Ishikawa (cell line): ENCODE measurements at regions not wholly inside any gene's neighbourhood (a gene's known extent, or its start where the extent isn't known, plus 50 kb on each side); places are given as distances from the start of the nearest gene placed in this dataset.

Experiments used
- CREB1 ChIP-seq: IDR thresholded peaks from 2 replicates; pipeline ENCODE4 v1.6.1; 2012; ENCODE audit warnings: low read depth
- EGR1 ChIP-seq: IDR thresholded peaks from 2 replicates; pipeline ENCODE4 v1.6.1; 2012
- EP300 ChIP-seq: IDR thresholded peaks from 2 replicates; pipeline ENCODE4 v1.6.1; 2012; ENCODE audit warnings: borderline replicate concordance
- RAD21 ChIP-seq: IDR thresholded peaks from 2 replicates; pipeline ENCODE4 v1.6.1; 2012; ENCODE audit warnings: low read depth
- TF ChIP-seq, protein P1 (sequence below): IDR thresholded peaks from 2 replicates; pipeline ENCODE4 v1.6.1; 2012
- TF ChIP-seq, protein P2 (sequence below): IDR thresholded peaks from 2 replicates; pipeline ENCODE4 v1.6.1; 2012; ENCODE audit warnings: low read depth, mild to moderate bottlenecking
- TF ChIP-seq, protein P3 (sequence below): IDR thresholded peaks from 2 replicates; pipeline ENCODE4 v1.6.1; 2012

DNA sequence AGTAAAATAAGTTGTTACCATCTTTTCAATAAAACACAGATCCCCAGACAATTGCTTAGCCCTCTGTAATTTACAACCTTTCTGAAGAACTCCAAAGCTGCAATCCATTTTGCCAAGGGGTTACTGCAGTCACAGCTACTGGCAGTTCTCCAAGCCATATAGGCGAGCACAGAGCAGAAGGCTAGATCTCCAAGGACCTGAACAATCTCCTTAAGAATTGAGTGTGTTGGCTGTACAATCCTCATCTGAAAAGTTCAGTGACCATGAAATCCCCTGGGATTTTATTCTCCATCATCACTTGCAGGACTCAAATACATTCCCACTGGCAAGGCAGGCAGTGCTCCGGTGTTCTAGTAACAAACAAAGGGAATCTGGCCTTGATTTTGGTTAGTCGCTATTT, 103.9 kb upstream of the LRP1B start:
- TF ChIP-seq, protein P1, sequence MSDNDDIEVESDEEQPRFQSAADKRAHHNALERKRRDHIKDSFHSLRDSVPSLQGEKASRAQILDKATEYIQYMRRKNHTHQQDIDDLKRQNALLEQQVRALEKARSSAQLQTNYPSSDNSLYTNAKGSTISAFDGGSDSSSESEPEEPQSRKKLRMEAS: no peak
- TF ChIP-seq CREB1 (no peak), EGR1 (no peak), RAD21 (no peak), EP300 (no peak)
- TF ChIP-seq, protein P2, sequence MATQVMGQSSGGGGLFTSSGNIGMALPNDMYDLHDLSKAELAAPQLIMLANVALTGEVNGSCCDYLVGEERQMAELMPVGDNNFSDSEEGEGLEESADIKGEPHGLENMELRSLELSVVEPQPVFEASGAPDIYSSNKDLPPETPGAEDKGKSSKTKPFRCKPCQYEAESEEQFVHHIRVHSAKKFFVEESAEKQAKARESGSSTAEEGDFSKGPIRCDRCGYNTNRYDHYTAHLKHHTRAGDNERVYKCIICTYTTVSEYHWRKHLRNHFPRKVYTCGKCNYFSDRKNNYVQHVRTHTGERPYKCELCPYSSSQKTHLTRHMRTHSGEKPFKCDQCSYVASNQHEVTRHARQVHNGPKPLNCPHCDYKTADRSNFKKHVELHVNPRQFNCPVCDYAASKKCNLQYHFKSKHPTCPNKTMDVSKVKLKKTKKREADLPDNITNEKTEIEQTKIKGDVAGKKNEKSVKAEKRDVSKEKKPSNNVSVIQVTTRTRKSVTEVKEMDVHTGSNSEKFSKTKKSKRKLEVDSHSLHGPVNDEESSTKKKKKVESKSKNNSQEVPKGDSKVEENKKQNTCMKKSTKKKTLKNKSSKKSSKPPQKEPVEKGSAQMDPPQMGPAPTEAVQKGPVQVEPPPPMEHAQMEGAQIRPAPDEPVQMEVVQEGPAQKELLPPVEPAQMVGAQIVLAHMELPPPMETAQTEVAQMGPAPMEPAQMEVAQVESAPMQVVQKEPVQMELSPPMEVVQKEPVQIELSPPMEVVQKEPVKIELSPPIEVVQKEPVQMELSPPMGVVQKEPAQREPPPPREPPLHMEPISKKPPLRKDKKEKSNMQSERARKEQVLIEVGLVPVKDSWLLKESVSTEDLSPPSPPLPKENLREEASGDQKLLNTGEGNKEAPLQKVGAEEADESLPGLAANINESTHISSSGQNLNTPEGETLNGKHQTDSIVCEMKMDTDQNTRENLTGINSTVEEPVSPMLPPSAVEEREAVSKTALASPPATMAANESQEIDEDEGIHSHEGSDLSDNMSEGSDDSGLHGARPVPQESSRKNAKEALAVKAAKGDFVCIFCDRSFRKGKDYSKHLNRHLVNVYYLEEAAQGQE: no peak
- TF ChIP-seq, protein P3, sequence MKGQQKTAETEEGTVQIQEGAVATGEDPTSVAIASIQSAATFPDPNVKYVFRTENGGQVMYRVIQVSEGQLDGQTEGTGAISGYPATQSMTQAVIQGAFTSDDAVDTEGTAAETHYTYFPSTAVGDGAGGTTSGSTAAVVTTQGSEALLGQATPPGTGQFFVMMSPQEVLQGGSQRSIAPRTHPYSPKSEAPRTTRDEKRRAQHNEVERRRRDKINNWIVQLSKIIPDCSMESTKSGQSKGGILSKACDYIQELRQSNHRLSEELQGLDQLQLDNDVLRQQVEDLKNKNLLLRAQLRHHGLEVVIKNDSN: no peak
